ENCODE measurements at regions not wholly inside any gene's neighbourhood (a gene's known extent, or its start where the extent isn't known, plus 50 kb on each side); places are given as distances from the start of the nearest gene placed in this dataset.
"Not testable (repeated sequence)": the region's sequence is repeated elsewhere in the genome, so short reads cannot be mapped to it uniquely, and the experiment has no call there.

DNA sequence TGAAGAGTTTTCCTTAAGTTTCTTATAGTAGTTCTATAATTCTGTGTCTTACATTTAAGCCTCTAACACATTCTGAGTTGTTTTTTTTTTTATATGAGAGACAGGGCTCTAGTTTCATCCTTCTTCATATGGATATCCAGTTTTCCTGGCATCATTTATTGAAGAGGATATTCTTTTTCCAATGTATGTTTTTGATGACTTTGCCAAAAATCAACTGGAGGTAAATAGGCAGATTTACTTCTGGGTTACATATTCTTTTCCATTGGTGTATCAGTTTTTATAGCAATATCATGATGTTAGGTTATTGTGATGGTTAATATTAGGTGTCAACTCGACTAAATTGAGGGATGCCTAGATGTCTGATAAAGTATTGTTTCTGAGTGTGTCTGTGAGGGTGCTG, 650.7 kb upstream of the GRID2 start:
- DNase-seq = no peak

GRCh38 chr4:91681091-91681490, 622.7 kb upstream of the GRID2 start:
- no peak for DNase-seq

DNA sequence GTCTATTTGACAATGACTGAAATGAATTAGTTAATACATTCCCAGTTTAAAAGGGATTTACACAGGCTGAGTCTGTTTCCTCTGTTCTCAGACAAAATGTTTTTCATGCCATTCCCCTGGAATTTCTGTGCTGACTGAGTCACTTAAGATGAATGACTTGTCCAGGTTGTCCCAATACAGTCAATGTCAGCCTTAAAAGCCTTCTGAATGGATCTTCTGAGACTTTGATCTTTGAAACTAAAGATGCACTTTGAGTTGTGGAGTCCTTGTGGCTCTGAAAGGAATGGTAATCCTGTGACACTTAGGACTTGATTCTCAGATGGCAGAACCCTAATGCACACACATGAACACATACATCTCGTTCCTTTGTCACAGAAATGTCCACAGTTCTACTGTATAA, 622.2 kb upstream of the GRID2 start:
- DNase-seq = no peak

DNA sequence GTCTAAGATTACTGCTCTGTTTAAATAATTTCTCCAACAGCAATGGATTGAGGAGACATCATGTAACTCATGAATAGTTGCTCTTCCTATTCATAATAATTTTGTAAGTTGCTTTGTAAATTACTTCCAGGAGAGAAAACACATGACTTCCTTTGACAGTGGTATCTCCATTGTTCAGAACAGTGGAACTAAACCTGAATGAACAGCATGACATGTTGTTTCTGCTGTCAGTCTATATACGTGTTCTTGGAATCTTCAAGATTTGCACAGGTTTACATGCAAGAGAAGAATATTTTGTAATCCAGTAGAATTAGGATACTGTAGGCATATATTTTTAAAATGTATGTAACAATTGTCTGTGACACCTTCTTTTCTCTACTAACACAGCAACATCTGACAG, 618.8 kb upstream of the GRID2 start:
- DNase-seq = no peak

GRCh38 chr4:91688413-91688812, 615.4 kb upstream of the GRID2 start:
- no peak for DNase-seq

- not testable (repeated sequence) for DNase-seq
Measured at GRCh38 chr4:91699691-91700090, 604.1 kb upstream of the GRID2 start.

DNA sequence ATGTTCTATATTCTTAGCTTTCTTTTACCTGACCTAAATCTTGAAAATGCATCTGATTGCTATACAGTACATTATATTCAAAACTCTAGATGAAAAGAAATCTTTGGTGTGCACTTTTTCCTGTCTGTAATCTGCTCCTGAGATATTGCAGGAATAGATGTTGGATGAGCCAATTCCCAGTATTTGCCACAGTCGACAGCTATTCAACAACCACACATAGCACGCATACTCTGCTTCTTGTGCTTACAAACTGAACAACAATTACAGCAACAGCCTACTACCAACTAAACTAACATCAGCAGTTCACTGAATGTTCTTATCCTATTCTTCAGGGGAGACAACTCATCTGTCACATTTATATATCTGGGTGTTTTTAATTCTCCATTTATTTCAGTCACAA, 573.9 kb upstream of the GRID2 start:
- no peak for DNase-seq

DNA sequence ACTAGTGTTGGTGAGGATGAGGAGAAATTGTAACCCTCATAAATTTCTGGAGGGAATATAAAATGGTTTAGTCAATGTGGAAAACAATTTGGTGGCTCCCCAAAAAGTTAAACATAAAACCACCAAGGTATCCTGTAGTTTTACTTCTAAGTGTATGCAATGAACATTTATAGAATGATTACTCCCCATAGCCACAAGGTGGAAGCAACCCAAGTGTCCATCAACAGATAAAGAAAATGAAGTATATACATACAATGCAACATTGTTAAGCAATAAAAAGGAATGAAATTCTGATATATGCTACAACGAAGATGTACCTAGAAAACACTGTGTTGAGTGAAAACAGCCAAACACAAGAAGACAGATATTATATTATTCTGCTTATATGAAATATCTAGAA, 569.1 kb upstream of the GRID2 start:
- no peak for DNase-seq

DNA sequence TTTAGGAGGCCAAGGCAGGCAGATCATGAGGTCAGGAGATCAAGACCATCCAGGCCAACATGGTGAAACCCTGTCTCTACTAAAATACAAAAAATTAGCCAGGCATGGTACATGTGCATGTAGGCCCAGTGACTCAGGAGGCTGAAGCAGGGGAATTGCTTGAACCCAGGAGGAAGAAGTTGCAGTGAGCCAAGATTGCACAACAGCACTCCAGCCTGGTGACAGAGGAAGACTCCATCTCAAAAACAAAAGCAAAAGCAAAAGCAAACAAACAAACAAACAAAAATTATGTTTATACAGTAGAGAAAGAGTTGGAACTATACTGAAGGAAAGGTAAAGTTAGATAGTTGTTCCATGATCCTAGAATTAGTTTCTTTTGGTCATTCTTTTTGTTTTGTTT, 564.9 kb upstream of the GRID2 start:
- not testable (repeated sequence) for DNase-seq

DNA sequence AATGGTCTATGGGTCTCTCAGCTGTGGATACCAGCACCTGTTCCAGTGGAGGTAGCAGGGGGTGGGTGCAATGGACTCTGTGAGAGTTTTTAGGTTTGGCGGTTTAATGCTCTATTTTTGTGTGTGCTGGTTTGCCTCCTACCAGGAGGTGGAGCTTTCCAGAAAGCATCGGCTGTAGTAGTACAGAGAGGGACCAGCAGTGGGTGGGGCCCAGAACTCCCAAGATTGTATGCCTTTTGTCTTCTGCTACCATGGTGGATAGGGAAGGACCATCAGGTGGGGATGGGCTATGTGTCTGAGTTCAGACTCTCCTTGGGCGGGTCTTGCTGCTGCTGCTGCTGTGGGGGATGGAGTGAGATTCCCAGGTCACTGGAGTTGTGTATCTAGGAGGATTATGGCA, 557.2 kb upstream of the GRID2 start:
- no peak for DNase-seq

DNA sequence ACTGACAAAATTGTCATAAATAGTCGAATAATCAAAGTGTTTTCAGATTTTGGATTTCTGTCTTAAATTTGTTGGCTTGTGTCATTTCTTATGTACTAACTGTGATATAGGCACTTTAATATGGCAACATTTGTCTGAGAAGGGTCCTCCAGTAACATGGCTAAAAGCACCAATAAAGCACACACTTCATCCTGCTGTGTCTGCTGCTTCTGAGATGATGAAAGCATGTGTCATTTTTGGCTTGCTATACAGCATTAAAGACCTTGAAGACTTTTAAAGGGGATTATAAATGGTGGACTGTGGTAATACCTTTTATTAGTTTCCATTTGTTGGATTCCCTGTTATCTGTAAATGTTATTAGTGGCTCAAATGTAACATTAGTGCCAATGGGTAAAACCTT, 551.8 kb upstream of the GRID2 start:
- DNase-seq = no peak

- DNase-seq = no peak
Measured at GRCh38 chr4:91754716-91755115, 549.0 kb upstream of the GRID2 start.

- DNase-seq = no peak
Measured at GRCh38 chr4:91758487-91758886, 545.3 kb upstream of the GRID2 start.

- no peak for DNase-seq
Measured at GRCh38 chr4:91764085-91764484, 539.7 kb upstream of the GRID2 start.

DNA sequence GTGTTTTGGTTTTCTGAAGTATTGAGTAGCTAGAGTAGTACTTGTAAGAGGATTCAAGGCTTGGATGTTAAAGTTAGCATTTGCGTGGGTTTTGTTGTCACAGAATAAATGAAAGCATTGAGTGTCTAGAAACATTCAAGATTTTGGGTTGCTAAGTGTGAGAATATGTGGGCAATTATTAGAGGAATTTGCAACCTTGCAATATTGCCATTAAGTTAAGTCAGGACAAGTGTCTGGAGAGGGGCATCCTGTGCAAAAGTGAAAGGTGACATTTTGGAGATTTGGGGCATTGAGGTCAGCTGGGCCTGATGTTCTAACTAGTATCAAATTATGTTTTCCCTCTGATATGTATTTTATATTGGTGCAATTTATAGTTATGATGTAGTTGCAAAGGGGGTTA, 533.9 kb upstream of the GRID2 start:
- DNase-seq = no peak

DNA sequence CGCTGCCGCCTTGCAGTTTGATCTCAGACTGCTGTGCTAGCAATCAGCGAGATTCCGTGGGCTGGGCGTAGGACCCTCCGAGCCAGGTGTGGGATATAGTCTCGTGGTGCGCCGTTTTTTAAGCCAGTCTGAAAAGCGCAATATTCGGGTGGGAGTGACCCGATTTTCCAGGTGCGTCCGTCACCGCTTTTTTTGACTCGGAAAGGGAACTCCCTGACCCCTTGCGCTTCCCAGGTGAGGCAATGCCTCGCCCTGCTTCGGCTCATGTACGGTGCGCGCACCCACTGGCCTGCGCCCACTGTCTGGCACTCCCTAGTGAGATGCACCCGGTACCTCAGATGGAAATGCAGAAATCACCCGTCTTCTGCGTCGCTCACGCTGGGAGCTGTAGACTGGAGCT, 512.1 kb upstream of the GRID2 start:
- not testable (repeated sequence) for DNase-seq

GRCh38 chr4:91795947-91796346, 507.8 kb upstream of the GRID2 start:
- no peak for DNase-seq

DNA sequence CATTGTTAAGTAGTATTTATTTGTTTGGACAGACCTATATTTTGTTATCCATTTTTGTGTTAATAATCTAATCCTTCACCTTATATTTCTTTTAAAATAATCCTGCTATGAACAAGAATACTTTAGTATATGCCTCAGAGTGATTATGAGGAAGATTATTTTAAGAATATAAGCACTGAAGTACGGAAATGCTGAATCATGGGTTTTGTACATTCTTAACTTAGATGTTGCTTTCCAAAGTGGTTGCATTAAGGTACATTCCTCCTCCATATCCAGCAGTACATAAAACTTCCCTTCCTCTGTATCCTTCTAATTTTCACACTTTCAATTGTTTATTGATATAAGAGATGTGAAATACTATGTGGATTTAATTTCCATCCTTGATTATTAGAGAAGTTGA, 491.4 kb upstream of the GRID2 start:
- no peak for DNase-seq

DNA sequence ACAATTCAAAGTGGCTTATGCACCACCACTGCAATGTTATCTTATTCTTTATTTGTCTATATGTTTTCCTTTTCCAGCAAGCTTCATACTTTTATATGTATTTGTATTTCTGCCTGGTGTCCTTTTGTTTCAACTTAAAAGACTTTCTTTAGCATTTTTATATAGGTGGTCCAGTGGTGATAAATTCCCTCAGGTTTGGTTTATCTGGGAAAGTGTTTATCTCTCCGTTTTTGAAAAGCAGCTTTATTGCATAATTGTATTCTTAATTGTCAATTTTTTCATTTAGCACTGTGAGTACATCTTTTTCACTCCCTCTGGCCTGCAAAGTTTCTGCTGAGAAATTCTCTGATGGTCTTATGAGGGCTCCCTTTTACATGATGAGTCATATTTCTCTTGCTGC, 479.0 kb upstream of the GRID2 start:
- no peak for DNase-seq

GRCh38 chr4:91826186-91826585, 477.6 kb upstream of the GRID2 start:
- DNase-seq = no peak

- DNase-seq = no peak
Measured at GRCh38 chr4:91827914-91828313, 475.9 kb upstream of the GRID2 start.

GRCh38 chr4:91829531-91829930, 474.2 kb upstream of the GRID2 start:
- no peak for DNase-seq

DNA sequence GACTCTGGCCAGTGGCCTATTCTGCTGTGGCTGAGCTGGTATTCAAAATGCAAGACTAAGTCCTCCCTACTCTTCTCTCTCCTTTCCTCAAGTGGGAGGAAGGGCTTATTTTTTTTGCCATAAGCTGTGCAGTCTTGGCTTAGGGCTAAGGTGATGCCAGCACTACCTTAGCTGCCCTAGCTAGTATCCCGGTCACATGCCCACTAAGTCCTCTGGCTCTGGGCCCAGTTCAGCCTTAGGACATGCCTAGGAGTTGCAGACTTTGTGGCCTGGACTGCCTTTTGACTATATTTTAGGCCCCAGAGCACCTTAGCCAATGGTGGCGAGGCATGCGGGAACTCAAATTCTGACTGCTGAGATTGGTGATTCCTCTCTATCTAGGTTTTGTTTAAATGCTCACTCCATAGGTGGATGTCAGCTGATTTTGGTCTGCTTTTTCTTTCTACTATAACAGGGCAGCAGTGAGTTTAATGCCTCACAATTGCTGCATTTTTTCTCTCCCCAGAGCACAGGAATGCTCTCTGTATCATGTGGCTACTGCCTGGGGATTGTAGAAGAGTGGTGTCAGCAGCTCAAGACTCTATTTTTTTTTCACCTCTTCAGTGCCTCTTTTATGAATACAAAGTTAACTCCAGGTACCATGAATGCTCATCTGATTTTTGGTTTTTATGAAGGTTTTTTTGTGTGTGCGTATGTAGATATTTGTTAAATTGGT, 472.9 kb upstream of the GRID2 start:
- DNase-seq = no peak

- no peak for DNase-seq
Measured at GRCh38 chr4:91837608-91838029, 466.1 kb upstream of the GRID2 start.

DNA sequence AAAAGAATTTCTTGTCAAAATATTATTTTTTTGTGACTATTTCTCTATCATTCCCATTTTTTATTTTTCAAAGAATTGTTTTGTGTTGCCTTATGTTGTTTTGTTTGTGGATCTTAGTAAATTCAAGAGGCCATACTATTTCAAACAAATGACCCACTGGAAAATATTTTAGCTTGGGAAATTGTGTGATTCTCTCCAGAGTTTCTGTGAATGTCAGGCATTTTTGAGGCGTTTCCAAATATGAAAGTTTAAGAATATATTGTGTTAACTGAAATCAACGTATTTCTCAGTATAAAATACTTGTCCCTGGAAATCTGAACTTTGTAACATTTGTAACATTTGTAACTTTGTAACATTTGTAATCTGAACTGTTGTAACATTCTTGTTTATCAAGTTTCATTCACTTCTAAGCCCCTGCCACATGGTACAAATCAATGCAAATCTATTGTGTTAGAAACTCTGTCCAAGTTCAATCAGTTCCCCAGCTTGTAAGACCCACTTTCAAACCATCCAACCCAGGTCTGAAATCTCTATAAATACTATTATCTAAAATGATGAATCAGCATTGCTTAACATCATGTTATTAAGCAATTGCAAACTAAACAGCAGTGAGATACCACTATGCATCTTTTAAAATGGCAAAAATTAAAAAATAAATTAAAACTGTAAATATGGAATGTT, 465.4 kb upstream of the GRID2 start:
- DNase-seq = no peak
